ENCODE measurements at regions not wholly inside any gene's neighbourhood (a gene's known extent, or its start where the extent isn't known, plus 50 kb on each side); places are given as distances from the start of the nearest gene placed in this dataset.
"Not testable (repeated sequence)": the region's sequence is repeated elsewhere in the genome, so short reads cannot be mapped to it uniquely, and the experiment has no call there.

DNA sequence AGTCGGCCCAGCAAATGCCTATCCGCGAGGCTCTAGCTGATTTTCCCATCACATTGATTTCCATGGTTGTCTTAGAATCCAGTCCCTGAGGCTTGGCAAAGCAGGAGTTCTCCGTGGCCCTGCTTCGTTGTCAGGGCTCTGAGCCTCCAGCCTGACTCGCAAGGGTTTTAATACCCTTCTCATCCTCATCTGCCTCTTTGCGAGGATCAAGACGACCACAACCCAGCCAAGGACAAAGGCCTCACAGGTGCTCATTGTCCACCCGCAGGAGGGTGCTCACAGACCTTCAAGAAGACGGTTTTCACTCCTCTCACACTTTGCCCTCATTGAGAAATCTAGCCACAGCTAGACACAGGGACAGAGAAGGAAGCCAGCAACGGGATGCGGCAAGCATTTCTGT lies 610.8 kb downstream of the KCNJ18 start:
- FAIRE-seq (no peak), DNase-seq (ENCODE audit: insufficient read length, low spot score) (no peak)

DNA sequence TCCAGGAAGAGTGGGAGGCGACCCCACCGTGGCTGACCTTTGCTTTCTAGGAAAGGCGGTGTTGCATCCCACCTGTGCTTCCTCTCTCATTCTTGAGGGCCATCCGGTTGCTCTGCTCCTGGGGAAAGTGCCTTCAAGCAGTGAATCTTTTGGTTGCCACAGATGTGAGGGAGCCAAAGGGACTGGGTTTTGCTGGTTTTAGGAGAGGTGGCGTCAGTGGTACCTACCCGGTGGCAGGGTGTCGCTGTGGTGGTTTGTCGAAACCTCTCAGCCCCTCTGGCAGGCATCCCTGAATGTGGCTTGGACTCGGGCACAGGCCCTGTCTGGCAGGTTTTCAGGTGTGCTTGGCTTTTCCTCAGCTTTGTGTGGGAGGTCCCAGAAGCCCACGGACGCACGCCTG lies 611.5 kb downstream of the KCNJ18 start:
- no peak for DNase-seq (ENCODE audit: insufficient read length, low spot score)
- no peak for FAIRE-seq

DNA sequence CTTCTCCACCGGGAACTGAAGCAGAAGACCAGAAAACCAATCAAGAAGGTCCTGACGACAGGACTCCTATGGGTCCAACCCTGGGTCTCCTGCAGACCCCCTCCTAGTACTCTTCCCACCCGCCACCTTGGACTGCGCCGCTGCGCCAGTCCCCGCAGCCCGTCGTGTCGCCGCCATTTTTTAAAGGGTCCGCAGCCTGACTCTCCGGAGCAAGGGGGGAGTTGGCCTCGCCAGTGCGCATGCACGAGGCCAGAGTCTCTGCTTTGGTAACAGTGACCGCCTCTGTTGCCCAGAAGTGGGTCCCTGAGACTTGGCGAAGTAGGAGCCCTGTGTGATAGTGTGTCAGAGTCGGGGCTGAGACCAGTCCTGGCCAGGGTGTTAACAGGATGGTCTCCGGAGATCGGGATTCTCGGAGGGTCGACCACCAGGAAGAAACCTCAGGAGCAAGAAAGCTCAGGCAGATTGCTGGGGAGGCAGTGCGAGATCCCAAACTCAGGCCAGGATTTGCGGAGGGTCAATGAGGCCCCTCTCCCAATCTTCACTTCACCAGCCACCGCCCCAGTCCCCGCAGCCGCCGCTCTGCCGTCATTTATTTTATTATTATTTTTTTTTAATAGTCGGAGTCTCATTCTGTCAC lies 612.5 kb downstream of the KCNJ18 start:
- DNase-seq (ENCODE audit: insufficient read length, low spot score) = no peak
- no peak for FAIRE-seq

DNA sequence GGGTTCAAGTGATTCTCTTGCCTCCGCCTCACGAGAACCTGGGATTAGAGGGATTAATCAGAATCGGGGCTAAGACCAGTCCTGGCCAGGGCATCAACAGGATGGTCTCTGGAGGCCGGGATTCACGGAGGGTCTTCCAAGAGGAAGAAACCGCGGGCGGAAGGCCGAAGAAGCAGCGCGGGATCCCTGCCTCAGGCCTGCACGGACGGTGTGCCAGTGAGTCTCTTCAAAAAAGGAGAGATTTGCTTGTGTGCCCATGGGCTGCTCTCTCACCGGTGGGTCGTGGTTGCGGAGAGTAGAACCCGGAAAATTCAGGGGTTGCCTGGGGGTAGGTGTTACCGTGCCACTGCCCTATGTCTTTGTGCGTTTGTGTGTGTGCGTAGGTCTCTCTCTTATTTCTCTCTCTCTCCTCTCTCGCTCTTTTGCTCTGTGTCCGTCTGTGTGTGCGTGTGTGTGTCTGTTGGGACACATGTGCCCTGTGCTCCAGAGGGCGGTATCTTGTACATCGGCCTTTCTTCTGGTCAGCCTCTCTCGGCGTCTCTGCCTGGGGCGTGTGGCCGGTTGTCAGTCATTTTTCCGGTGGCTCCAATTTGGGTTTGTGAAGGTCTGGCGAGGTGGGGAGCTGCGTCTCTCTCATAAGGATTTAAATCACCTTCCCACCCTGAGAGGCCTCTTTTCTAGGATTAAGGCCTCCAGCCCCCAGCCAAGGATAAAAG lies 613.2 kb downstream of the KCNJ18 start:
- DNase-seq (ENCODE audit: insufficient read length, low spot score) (no peak), FAIRE-seq (no peak)

DNA sequence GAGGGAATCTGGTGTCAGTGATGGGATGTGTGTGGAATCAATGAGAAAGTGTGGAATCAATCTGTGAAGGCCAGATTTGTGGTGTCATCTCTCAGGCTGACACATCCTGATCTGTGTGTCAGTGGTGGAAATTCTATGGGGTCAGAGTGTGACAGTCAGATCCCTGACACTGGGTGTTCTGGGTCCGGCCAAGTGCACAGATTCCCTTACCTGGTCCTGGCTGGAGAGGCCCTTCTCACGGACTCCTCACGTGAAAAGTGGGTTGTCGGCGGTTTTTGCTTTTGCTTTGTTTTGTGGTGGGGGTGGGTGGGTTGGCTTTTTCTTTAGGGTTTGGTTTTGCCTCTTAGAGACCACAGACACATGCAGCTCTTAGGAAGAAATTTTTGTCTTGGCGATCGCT lies 618.0 kb downstream of the KCNJ18 start:
- not testable (repeated sequence) for DNase-seq (ENCODE audit: insufficient read length, low spot score); FAIRE-seq

DNA sequence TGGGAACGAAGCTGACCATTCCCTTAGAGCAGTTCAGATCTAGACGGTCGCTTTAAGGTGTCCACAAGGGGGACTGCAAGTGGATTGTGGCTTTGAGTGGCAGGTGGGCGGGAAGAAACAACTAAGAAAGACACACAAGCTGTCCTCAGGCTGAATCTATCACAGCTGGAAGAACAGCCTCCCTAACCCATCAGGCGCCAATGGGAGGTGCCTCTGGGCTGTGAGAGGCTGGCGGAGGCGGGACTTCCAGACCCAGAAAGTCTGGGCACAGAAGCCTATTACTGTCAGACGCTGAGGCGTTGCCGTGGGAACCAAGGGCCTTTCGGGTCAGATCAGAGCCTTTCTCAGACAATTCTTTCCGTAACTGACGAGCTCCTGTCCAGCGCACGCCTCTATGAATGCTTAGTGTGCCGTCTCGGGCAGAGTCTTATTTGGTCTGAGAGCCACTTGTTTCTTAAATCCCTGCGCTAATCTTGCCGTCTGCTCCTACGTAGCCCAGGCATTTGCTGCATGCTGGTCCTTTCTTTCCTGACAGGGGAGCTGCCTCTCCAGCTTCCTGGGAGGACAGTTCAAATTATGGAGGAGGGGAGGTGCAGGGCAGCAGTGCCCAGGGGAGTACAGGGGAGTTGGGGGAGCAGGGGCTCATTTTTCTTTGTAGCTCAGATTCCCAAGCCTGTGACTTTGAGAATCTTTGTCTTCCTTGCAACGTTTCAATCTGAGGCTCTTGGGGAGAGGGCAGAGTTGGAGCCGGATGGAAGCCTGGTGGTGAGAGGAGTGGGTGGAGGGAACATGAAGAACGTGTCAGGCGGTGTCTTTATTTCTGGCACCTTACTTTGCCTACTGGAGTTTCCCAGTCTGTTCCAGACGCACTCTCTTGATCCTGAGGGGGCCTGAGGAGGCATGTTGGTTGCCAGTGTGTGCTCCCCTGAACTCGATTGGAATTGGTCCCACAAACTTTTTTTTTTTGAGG lies 618.7 kb downstream of the KCNJ18 start:
- FAIRE-seq = no peak
- no peak for DNase-seq (ENCODE audit: insufficient read length, low spot score)

DNA sequence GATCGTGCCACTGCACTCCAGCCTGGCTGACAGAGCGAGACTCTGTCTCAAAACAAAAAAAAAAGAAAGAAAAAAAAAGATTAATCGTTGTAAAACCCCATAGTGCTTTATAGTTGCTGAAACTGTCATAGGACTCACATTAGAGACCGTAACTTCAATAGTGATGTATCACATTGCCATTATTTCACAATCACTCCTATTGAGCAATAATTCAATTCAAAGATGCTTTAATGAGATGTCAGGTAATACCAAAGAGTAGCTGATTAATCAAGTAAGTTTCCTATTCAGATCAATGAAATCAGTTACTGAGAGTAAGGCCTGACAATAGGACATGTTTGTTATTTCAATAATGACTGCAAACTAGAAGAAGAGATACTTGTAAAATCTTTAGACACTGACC lies 628.7 kb downstream of the KCNJ18 start:
- FAIRE-seq; DNase-seq (ENCODE audit: insufficient read length, low spot score): not testable (repeated sequence)

DNA sequence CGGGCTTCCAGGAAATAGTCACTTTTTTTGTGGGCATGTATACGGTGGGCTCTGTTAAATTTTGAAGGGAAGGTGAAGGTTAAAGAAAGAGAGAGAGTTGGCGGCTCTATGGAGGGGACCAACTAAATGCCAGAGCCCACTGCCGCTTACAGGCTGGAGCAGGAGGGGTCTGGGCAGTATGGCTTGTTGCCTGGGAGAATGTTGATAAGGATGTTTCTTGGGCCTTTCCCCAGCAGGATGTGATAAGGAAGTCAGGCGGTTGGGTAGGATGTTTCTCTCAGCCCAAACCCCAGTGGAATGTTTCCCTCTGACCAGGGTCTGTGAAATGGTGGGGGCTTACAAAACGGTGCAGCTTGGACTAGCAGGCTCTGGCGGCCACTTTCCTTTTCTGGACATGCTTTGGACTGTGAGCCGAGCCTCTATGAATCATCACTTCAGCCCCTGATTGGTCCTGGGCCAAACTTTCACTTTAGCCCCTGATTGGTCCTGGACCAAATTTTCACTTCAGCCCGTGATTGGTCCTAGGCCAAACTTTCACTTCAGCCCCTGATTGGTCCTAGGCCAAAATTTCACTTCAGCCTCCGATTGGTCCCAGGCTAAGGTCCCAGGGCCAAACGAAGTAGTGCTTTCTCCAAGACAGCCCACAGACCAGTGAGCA lies 630.7 kb downstream of the KCNJ18 start:
- FAIRE-seq; DNase-seq (ENCODE audit: insufficient read length, low spot score): not testable (repeated sequence)

DNA sequence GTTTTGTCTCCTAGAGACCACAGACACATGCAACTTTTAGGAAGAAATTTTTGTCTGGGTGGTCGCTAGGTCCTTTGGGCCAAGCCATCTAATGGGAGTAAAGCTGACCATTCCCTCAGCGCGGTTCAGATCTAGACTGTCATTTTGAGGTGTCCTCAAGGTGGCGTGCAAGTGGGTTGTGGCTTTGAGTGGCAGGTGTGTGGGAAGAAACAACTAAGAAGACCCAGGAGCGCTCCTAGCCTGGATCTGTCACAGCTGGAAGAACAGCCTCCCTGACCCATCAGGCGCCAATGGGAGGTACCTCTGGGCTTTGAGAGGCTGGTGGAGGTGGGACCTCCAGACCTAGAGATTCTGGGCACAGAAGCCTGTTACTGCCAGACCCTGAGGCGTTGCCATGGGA lies 645.1 kb downstream of the KCNJ18 start:
- DNase-seq (ENCODE audit: insufficient read length, low spot score) = no peak
- FAIRE-seq = no peak

DNA sequence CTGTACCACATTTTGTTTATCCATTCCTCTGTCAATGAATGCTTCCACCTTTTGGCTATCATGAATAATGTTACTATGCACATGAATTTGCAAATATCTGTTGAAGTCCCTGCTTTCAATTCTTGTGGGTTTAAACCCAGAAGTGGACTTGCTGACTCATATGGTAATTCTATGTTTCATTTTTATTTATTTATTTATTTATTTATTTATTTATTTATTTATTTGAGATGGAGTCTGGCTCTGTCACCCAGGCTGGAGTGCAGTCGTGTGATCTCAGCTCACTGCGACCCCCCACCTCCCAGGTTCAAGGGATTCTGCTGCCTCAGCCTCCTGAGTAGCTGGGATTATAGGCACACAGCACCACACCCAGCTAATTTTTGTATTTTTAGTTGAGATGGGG lies 664.3 kb downstream of the KCNJ18 start:
- not testable (repeated sequence) for DNase-seq (ENCODE audit: insufficient read length, low spot score); FAIRE-seq

DNA sequence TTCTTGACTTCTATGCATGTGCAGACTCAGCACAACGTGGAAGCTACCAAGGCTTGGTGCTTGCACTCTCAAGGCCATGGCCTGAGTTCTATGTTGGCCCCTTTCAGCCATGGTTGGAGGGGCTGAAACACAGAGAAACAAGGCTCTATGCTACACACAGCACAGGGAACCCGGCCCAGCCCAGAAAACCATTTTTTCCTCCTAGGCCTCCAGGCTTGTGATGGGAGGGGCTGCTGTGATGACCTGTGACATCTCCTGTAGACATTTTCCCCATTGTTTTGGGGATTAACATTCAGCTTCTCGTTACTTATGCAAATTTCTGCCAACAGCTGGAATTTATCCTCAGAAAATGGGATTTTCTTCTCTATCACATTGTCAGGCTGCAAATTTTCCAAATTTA lies 678.7 kb downstream of the KCNJ18 start:
- FAIRE-seq; DNase-seq (ENCODE audit: insufficient read length, low spot score): not testable (repeated sequence)

DNA sequence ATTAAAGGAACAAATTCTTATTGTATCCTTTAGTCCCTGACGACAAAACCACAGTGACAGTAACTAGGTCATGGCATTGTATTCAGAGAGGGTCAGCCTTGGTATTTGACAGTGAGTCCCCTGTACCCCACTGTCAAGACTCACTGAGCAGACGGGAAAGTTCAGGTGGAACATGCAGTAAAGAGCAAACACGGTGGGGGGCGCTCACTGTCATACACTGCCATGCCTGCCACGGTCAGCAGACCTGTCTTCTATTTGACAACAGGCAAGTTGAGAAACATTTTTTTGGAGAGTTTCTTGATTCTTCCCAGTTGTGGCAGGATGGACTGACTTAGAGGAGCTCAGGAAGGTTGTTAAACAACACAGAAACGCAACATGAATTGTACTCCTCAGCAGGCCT lies 681.6 kb downstream of the KCNJ18 start:
- no peak for FAIRE-seq
- no peak for DNase-seq (ENCODE audit: insufficient read length, low spot score)

DNA sequence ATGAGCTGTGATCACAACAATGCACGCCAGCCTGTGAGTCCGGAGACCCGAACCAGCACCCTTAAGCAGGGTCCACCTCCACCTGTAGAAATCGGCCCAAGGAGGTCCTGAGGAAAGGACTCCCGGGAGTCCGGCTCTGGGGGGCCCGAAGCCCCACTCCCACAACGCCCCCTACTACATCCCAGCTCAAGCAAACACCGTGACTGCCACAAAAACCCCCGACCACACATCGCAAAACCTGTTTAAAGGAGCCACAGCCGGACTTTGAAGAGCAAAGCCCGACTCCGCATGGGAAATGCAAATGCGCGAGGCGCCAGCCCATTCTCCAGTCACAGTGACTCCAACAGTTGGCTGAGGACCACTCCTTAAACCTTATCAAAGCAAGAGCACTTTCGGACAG lies 682.4 kb downstream of the KCNJ18 start:
- FAIRE-seq (no peak), DNase-seq (ENCODE audit: insufficient read length, low spot score) (no peak)

DNA sequence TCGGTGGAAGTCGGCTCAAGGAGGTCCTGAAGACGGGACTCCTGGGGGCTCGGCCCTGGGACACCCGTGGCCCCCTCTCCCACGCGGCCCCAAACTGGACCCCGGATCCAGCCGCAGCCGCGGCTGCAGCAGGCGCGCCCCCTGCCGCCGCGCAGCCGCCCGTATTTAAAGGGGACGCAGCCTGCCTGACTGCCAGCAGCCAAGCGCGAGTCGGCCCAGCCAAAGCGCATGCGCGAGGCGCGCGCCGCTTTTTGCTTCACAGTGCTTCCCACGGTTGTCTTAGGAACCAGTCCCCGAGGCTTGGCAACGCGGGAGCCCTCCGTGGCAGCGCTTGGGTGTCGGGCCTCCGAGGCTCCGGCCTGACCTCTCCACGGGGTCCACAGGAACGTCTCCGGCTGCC lies 684.4 kb downstream of the KCNJ18 start:
- not testable (repeated sequence) for DNase-seq (ENCODE audit: insufficient read length, low spot score); FAIRE-seq

DNA sequence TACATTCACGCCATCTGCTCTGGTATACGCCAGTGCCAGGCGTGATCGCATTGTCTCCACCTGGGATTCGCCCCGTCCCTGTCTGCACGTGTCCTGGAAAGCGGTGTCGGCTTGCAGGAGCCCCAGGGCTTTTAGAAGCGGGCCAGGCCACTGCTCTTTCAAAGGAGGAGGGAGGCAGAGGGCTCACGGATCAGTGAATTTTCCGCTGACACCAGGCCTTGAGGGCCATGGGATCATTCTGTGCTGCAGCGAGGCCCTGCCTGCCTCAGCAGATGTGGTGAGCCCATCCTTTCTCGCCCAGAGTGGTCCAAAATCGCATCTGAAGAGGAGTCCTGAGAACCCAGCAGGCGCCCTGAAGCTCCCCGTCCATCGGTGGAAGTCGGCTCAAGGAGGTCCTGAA lies 686.4 kb downstream of the KCNJ18 start:
- FAIRE-seq = peak; percentile 33

DNA sequence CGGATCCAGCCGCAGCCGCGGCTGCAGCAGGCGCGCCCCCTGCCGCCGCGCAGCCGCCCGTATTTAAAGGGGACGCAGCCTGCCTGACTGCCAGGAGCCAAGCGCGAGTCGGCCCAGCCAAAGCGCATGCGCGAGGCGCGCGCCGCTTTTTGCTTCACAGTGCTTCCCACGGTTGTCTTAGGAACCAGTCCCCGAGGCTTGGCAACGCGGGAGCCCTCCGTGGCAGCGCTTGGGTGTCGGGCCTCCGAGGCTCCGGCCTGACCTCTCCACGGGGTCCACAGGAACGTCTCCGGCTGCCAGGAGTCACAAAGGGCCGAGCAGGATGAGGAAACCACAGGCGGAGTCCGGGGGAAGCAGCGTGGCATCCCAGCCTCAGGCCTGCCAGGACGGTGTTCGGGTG lies 689.3 kb downstream of the KCNJ18 start:
- FAIRE-seq; DNase-seq (ENCODE audit: insufficient read length, low spot score): not testable (repeated sequence)

More for the DNA sequence above, 686.4 kb downstream of the KCNJ18 start:
- not testable (repeated sequence) for DNase-seq (ENCODE audit: insufficient read length, low spot score)

DNA sequence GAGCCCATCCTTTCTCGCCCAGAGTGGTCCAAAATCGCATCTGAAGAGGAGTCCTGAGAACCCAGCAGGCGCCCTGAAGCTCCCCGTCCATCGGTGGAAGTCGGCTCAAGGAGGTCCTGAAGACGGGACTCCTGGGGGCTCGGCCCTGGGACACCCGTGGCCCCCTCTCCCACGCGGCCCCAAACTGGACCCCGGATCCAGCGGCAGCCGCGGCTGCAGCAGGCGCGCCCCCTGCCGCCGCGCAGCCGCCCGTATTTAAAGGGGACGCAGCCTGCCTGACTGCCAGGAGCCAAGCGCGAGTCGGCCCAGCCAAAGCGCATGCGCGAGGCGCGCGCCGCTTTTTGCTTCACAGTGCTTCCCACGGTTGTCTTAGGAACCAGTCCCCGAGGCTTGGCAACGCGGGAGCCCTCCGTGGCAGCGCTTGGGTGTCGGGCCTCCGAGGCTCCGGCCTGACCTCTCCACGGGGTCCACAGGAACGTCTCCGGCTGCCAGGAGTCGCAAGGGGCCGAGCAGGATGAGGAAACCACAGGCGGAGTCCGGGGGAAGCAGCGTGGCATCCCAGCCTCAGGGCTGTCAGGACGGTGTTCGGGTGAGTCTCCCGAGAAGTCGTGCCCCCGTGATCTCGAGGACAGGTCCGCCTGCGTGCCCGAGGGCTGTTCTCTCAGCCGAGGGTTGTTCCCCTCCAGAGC lies 691.6 kb downstream of the KCNJ18 start:
- not testable (repeated sequence) for FAIRE-seq

DNA sequence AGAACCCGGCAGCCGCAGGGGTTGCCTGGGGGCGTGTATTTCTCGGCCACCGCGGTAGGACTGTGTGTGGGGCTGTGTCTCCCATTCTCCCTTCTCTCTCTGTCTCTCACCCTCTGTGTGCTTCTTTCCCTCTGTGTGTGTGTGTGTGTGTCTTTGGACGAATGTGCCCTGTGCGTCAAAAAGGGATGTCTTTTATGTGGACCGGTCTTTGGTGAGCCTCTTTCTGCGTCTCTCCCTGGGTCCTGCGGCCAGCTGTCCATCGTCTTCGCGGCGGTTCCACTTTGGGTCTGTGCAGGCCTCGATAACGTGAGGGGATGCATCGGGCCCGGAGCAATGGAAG lies 692.1 kb downstream of the KCNJ18 start:
- FAIRE-seq; DNase-seq (ENCODE audit: insufficient read length, low spot score): not testable (repeated sequence)

More for the DNA sequence above, 691.6 kb downstream of the KCNJ18 start:
- DNase-seq (ENCODE audit: insufficient read length, low spot score) = not testable (repeated sequence)

DNA sequence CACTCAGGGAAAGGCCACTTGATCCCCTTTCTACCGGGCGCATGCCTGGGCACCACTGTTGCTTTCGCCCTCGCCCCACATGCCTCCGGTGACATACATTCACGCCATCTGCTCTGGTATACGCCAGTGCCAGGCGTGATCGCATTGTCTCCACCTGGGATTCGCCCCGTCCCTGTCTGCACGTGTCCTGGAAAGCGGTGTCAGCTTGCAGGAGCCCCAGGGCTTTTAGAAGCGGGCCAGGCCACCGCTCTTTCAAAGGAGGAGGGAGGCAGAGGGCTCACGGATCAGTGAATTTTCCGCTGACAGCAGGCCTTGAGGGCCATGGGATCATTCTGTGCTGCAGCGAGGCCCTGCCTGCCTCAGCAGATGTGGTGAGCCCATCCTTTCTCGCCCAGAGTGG lies 706.1 kb downstream of the KCNJ18 start:
- DNase-seq (ENCODE audit: insufficient read length, low spot score) = not testable (repeated sequence)

DNA sequence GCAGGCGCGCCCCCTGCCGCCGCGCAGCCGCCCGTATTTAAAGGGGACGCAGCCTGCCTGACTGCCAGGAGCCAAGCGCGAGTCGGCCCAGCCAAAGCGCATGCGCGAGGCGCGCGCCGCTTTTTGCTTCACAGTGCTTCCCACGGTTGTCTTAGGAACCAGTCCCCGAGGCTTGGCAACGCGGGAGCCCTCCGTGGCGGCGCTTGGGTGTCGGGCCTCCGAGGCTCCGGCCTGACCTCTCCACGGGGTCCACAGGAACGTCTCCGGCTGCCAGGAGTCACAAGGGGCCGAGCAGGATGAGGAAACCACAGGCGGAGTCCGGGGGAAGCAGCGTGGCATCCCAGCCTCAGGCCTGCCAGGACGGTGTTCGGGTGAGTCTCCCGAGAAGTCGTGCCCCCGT lies 706.7 kb downstream of the KCNJ18 start:
- not testable (repeated sequence) for DNase-seq (ENCODE audit: insufficient read length, low spot score); FAIRE-seq

More for the DNA sequence above, 706.1 kb downstream of the KCNJ18 start:
- not testable (repeated sequence) for FAIRE-seq

All from HTR-8/SVneo (cell line).